Activated CD8-positive, alpha-beta memory T cell treated with anti-CD3 and anti-CD28 coated beads, Interleukin-2, amount 50 U/mL, for 1 hour (primary cell): ENCODE measurements at regions not wholly inside any gene's neighbourhood (a gene's known extent, or its start where the extent isn't known, plus 50 kb on each side); places are given as distances from the start of the nearest gene placed in this dataset.
"Not testable (repeated sequence)": the region's sequence is repeated elsewhere in the genome, so short reads cannot be mapped to it uniquely, and the experiment has no call there.

ENCODE experiments used
- DNase-seq: peaks from one replicate; pipeline ENCODE4 v3.0.0-alpha.2; 2020; ENCODE audit errors: extremely low read depth

DNA sequence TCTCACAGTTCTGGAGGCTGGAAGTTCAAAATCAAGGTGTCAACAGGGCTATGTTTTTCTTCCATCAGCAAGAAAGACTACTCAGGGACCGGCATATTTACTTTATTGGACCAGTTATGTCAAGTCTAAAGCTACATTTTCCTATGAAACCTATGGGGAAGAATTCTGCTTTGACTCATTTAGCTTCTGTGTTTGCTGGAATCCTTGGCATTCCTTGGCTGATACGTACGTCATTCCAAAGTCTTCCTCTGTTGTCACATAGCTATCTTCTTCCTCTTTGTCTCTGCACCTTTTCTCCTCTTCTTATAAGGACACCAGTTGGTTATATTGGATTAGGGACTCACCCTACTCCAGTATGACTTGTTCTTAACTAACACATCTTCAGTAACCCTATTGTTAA lies 137.4 kb upstream of the FBXO11 start:
- no peak for DNase-seq

DNA sequence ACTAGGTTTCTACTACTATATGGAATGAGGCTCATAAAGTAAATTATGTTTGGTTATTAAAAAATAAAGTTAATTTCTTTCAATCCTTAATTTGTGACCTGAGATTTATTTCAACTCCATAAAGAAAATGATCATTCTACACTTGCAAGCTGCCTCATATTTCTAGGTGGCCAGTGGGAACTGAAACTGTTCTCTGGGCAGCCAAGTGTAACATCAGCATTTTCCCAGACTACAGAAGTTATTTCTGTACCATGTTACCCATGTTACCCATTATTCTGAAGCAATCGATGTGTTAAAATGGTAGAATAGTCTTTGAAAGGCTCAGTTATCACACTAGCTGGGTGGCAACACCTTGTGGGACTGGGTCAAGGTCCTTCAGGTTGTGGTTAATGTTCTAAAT lies 139.3 kb upstream of the FBXO11 start:
- DNase-seq: no peak

DNA sequence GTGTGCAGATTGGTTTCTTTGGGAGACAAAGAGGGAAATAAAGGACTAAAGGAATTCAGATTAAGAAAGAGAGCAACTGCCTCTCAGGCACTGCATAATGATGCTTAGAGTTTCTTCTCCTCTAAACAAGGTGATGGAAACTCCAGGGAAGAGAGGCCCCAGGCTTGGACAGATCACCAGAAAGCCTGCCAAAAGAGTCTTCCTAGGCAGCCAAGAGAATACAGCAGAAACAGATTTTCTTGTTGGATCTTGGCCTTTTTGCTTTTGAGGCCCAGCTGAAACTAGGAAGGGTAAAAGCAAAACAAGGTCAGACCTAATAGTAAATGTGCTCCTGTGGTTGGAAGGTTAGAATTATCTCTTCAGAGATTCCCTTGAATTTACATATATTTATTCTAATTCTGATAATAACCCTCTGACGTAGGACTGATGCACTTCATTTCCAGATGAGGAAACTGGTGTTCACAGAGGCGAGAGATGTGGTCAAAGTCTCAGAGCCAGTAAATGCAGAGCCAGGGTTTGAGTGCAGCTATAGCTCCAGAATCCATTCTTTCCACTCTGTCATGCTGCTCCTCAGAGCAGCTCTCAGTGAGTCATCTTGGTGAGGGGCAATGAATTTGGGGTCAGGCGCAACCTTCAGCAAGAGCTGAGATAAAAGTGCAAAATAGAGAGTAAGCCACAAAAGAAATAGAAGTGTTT lies 142.3 kb upstream of the FBXO11 start:
- DNase-seq: no peak

DNA sequence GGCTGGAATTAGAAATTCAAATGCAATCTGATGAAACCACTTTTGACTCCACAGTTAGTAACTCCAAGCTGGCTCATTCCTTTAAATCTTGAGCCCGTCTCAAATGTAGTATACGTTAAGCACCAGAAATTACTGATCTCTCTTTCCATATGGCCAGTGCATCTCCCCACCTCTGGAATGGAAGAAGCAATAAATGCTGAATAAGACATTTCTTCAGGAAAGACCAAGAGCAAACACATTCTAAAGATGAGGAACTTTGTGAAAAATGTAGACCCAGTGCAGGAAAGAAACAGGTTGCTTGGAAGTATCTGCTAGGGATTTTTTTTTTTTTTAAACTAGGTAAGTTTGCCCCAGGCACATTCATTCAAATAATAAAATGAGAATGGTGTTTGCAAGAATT lies 143.1 kb upstream of the FBXO11 start:
- DNase-seq: no peak

DNA sequence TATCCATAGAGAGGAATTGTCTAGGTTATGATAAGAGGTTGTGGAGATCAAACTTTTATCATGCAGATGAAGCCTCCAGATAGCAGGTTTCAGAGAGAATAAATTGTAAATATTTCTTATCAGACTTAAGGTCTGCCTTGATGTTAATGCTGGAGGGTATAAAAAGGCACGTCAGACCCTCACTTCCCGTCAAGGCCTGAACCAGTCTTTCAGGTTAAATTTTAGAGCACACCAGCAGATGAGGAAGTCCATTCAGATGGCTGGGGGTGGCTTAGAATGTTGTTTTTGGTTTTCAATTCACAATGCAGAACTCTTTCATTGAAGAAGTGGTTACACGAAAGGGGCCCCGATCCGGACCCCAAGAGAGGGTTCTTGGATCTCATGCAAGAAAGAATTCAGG lies 144.4 kb upstream of the FBXO11 start:
- DNase-seq: no peak

DNA sequence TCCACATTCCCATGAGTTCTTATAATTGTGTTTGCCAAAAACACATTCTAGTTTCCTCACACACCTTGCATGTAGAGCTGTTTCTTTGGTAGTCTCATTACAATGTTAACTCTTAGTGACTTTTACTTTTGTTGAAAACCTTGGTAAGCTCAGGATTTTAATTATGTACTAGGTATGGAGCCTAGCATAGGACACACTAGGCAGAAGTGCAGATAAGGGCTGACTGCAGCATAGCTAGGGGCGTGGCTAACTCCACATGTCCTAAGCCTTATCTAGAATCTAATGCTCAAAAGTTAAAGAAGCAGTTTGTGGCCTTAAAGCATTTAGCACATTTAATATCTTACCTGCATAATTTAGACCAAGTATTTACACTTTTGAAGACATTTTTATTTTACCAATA lies 153.7 kb upstream of the FBXO11 start:
- no peak for DNase-seq

DNA sequence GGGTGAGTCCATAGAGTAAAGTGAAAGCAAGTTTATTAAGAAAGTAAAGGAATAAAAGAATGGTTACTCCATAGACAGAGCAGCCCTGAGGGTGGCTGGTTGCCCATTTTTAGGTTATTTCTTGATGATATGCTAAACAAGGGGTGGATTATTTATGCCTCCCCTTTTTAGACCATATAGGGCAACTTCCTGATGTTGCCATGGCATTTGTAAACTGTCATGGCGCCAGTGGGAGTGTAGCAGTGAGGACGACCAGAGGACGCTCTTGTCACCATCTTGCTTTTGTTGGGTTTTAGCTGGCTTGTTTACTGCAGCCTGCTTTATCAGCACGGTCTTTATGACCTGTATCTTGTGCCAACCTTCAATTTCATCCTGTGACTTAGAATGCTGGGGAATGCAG lies 155.4 kb upstream of the FBXO11 start:
- DNase-seq: not testable (repeated sequence)

DNA sequence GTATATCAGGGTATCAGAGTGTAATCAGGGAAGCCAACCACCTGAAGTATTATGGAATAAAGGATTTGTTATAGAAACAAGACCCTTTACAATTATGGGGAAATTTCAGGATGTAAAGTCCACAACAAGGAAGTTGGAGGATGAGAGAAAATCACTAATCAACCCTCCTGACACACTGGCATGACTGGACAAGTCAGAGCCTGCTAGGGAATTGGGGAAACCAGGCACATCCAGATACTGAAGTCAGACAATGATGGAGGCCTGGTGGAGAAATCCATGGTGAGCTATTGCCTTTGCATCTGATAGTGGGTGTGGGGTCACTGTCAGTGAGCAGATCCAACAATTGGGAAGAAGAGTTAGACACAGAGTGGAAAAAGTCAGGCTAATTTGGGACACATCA lies 158.8 kb upstream of the FBXO11 start:
- no peak for DNase-seq

DNA sequence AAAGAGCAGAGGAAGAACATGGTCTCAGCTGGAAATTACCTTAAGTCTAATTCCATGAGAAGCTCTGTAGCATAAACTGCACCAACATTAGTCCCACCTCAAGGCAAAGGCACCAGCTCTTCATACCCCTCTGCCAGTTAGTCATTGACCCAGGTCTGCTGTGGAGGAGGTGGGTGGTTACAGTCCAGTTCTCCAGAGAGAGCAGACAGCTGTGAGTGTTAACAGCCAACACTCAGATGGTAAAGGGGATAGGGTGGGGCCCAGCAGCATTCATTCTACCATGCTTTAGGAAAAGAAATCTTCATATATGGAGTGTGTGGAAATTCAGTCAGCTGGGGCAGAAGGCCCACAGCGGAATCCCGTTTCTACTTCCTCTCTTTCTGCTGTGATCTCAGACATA lies 159.7 kb upstream of the FBXO11 start:
- no peak for DNase-seq

DNA sequence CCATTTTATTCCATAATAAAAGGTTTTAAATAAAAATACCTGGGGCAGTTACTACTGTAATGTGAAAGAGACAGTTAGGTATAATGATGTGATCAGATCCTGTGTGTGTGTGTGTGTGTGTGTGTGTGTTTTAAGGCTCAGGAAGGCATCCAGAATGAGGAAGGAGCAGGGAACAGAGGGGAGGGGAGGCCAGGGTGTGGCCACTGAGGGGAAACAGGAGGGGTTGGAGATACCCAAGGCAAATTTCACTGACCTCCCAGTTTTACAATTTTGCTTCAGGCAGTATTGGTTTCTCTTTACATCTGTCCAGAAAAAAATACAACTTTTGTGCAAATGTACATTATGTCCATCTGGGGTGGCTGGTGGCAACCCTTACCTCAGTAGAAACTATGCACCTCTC lies 163.5 kb upstream of the FBXO11 start:
- no peak for DNase-seq

DNA sequence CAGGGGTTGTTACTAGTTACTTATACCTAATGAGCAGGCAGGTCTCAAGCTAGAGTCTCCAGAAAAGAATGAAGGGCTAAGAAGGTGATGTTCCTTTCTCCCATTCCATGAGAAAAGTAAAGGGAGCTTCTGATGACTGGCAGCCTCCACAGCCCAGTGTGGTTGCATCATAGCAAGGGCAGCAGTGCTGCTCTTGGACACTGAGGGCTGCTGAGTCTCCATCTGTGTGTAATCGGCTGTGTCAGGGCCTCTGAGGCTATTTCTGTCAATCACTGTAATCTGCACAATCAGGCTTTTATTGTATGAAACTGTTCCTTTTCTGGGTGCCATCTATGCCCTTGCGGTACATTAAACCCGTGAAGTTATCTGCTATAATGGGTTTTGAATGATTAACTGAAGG lies 164.1 kb upstream of the FBXO11 start:
- no peak for DNase-seq

DNA sequence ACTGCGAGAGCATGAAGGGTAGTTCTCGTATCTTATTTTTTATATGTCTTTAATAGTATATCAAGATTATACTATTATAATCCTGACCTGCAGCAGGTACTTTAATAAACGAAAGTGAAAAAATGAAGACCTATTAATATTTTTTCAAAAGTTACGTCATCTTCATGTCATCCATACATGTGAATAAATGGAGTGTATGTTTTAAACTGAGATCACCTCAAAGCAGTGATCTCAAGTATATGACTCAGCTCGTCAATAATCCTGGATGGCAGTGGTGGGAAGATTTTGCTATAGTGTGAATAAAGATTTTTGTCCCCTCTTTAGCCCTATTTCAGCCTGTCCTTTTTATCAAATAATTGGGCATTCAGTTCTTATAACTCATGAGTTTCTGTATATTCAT lies 166.3 kb upstream of the FBXO11 start:
- DNase-seq: no peak

DNA sequence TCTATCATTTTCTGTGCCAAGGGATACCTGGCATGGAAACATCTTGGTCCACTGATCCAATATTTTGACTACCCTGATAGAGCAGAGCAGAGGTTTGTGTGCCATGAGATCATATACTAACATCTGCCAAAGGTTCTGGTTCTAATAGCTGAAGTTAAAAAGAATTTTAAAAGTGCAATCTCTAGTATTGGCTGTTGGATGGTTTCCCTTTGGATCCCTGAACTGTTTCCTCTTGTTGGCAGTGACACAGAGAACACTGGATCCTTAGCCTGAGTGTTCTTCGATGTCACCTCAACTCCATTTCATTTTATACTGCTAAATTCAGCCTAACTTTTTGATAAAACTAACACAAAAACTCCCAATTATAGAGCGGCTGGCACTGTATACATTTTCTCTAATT lies 169.3 kb upstream of the FBXO11 start:
- no peak for DNase-seq

DNA sequence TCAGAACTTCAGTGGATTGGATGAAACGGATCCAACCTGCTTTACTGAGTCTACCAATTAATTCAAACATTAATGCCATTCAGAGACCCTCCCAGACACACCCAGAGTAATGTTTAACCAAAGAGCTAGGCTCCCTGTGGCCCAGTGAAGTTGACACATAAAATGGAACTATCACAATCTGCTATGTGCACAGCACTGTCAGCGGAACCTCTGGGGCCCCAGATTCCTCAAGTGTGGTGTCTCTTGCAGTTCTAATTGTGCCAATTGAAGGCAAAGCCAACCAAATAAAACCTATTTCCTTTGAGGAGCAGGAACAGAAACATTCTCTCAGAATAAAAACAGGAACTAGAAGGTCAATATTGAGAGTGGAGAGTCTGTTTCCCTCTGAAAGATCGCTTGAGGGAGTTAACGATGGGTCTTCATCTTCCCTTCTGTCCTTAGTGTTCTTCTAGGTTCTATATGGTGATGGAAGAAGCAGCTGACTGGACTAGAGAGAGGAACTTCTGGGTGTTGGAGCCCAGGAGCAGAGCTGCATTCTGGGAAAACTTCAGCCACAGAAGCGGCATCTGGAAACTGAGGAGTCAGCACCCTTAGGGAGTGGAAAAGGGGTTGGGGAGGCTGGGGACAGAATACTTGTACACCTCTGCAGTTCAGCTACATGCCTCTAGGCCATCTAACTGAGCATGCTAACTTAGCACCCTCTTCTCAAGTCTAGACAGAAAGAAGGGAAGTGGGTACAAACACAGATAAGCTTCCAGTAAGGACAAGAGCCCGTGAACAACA lies 174.4 kb upstream of the FBXO11 start:
- no peak for DNase-seq

DNA sequence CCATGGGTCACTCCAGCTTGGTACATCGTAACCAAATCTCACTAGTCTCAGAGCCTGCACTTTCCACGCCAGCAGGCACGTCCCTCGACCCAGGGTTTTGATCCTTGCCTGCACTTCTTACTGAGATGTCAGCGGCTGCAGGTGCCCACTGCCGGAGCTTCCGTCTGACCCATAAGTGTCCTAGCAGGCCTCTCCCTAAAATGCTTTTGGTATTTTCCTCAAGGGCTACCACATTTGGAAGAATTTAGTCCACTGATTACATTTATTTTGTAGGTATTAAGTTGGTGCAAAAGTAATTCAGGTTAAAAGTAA lies 175.0 kb upstream of the FBXO11 start:
- DNase-seq: no peak

DNA sequence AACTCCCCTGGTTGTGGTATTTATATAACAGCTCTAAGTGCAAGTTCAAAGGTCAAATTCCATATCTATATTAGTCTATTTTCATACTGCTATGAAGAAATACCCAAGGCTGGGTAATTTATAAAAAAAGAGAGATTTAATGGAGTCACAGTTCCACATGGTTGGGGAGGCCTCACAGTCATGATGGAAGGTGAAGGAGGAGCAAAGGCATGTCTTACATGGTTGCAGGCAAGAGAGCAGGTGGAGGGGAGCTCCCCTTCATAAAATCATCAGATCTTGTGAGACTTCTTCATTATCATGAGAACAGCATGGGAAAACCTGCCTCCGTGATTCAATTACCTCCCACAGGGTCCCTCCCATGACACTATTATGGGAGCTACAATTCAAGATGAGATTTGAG lies 179.6 kb upstream of the FBXO11 start:
- no peak for DNase-seq

DNA sequence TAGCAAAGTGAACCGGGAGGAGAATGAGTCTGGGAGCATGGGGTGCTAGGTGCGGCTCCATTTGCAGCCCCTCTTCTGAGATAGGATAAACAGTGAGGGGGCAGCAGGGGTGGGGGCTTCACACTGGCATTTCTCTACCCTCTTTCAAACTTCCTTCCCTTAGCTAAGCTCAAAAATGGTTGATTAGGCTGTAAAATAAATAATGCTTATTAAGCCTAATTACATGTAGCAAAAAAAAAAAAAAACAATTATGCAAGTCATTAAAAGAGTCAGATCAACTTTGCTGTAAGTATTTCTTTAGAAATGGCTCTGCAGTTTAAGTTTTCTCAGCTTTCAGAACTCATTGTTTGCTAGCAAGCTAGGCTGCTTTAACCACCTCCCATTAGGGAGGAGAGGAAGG lies 182.7 kb upstream of the FBXO11 start:
- DNase-seq: no peak

DNA sequence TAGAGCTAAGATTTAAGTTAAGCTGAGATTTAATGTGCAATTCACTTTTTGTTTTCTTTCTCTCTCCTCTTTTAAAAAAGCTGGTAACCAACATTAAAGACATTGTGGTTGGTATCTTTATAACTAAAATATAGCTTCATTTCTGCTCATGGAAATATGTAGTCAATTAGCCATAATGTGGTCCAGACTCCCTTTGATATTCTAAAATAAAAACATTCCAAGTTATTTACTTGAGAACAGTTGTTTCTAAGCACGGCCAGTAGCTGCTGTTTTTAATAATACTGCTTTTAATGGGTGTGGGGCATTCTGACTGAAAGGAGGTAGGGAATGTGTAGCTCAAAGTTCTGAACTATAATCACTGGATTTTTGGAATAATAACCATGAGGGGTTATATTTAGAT lies 183.3 kb upstream of the FBXO11 start:
- no peak for DNase-seq

DNA sequence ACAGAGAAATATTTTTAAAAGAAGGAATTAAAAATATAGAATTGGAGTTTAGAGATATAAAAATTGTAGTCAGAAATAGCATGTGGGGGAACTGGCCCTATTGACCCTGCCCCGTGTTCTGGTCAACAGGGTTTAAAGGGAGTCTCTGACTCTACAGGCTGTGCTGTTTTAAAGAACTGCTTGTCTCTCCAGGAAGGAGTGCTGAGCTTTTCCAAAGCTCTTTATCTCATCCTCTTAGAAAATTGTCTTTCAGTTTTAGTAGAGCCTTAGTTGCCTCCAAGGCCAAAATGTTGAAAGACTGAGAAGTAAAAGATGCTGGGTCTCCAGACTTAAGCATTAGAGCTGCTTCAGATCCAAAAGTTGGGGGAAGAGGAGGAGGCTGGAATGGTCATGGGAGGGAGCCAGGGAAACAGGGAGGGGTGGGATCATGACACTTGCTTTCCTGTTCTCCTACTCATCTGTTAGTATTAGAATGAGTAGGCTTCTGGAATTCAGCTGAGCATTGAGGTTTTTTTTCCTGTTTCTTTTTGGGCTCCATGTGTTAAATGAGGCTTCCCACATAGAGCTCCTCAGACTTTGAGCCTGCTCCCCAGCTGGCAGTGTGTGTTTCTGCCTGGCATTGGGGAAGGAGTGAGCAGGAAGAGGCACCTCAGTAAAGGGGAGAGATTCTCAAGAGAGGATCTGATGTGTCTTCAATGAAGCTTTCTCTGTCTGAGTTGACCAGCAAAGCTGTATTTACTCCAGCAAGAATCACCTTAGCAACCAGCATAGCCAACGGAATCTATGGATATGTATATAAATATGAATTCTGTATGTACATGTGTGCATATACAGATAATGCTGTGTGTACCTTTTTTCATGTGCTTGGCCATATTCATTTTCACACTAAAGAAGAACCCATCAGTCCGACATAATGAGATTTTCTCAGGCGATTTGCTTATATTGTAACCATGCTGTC lies 186.8 kb upstream of the FBXO11 start:
- no peak for DNase-seq

DNA sequence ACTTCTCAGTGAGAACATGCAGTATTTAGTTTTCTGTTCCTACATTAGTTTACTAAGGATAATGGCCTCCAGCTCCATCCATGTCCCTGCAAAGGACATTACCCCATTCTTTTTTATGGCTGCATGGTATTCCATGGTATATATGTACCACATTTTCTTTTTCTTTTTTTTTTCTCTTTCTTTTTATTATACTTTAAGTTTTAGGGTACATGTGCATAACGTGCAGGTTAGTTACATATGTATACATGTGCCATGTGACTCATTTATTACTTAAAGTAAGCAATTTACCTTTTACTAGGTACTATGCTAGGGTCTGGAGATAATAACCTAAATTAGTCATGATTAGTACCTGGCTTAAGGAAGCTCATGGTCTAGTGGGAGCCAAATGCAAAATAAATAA lies 190.5 kb upstream of the FBXO11 start:
- not testable (repeated sequence) for DNase-seq

DNA sequence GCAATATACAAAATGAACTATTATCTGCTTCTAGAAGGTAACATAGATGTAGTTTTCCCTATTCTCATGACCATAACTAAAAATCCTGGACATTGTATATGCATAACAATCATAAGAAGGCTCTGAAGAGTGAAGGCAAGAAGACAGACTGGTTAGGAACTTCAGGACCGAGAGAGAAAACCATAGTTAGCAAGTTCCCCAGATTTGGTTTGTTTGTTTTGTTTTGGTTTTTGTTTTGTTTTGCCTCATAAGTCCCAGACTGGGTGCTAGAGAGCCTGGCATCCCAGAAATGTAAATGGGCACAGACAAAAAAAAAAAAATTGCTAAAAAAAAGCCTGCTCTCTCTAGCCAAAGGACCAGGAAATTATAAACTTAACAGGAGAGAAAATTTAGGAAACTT lies 192.2 kb upstream of the FBXO11 start:
- no peak for DNase-seq

DNA sequence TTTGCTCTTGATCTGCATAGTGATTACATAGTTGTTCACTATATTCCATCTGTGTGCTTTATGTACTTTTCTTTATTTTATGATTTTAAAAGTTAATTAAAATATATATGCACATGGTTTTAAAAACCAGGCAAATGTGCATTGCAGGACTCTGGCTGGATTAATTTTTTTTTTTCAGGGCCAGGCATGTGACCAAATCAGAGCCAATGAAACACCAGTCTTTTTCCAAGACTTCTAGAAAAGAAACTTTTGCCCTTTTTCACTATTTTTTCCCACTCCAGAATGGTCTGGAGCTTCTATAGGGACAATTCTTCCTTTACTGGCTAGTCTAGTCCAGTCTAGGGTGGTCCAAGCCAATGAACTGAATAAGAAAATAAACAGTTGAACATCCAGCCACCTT lies 198.1 kb upstream of the FBXO11 start:
- DNase-seq: no peak

DNA sequence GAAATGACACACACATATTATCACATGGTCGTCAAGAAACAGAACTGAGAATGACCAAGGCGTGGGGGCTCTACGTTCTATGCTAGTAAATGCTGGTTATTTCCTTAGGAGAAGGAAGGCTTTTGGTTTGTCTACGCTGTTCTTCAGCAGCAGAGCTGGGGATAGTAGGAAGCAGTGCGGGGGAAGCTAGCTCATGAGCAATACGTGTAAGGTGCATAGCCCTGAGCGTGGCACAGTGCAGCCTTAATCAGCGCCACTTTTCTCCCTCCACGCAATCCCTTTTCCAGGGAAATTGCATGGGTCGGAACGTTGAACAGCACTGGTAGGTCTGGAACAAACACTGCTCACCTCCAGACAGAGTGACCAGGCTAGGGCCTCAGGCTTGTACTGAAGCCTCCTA lies 199.6 kb upstream of the FBXO11 start:
- DNase-seq: no peak
